NCI-H1436 treated with DMSO at 0.1 percent for 48 hours (cell line): ENCODE measurements at regions not wholly inside any gene's neighbourhood (a gene's known extent, or its start where the extent isn't known, plus 50 kb on each side); places are given as distances from the start of the nearest gene placed in this dataset.
"Not testable (repeated sequence)": the region's sequence is repeated elsewhere in the genome, so short reads cannot be mapped to it uniquely, and the experiment has no call there.

Source experiments
- DNase-seq: peaks from one replicate; lab custom pipeline; 2025; lab: John Stamatoyannopoulos, UW

DNA sequence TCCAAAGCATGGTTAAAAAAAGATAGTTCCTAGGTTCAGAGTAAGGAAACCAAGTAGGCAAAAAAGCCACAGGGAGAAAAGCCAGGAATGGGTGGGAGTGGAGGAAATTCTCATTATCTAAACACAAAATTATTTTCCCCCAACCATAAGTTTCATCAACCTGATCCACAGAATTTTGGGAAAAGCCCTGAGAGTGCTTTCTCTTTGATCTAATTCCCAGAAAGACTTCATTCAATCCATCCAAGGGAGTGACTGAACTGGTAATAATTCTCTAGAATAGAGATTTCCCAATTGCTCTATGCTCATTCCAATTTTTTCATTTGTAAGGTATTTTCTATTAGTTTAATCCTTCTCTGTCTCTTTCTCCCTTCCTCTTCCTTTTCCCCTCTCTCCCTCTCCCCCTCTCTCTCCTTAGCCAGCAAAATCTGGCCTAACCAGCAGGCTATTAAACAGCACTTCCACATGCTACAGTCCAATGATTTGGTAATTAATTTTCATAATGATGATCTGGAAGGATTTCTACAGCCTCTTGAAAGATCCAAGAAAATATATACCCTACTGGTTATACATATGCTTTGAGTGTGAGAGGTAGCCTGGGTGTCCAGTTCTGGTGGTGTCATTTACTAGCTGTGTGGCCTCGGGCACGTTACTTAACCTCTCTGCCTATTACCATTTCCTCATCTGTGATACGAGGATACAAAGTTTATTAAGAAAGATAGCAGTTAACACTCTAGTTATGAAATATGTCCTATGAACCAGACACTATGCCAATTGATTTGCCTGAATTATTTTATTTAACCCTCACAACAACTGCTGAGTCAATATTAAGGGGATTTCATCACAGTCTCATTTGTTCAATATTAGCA, 251.5 kb upstream of the RASGEF1B start:
- DNase-seq: no peak

DNA sequence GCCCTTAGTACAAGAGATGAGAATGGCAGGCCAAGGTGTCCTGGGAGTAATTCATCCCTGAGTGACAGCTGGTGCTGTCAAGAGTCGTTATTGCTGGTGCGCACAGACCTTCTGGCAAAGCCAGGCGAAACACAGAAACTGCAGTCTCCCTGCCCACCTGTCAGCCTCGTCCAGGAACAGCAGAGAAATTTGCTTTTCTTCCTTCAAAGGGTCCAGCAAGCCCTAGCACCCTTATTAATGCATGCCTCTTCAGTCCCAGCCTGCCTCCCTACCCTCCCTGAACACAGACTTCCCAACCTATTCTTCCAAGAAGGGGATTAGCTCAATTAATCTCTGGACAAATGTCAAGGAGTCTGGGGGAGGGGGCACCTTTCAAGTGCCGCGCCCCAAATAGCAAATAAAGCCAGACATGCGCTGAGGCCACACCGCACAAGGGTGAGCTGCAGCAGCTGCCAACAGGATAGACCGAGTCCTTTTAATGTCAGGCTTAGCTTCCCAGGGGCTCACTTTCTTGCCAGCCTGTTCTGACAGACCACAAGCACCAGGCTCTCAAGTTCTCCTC, 250.7 kb upstream of the RASGEF1B start:
- DNase-seq: no peak

DNA sequence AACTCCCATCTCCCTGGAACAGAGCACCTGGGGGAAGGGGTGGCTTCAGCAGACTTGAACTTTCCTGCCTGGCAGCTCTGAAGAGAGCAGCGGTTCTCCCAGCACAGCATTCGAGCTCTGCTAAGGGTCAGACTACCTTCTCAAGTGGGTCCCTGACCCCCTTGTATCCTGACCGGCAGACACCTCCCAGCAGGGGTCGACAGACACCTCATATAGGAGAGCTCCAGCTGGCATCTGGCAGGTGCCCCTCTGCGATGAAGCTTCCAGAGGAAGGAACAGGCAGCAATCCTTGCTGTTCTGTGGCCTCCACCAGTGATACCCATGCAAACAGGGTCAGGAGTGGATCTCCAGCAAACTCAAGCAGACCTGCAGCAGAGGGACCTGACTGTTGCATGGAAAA, 244.1 kb upstream of the RASGEF1B start:
- DNase-seq: no peak

DNA sequence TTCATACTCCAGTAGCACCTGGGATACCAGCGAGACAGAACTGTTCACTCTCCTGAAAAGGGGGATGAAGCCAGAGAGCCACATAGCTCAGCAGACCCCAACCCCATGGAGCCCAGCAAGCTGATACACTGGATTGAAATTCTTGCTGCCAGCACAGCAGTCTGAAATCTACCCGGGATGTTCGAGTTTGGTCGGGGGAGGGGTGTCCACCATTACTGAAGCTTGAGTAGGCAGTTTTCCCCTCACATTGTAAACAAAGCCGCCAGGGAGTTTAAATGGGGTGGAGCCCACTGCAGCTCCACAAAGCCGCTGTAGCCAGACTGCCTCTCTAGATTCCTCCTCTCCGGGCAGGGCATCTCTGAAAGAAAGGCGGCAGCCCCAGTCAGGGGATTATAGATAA, 243.7 kb upstream of the RASGEF1B start:
- DNase-seq: peak; percentile 20

DNA sequence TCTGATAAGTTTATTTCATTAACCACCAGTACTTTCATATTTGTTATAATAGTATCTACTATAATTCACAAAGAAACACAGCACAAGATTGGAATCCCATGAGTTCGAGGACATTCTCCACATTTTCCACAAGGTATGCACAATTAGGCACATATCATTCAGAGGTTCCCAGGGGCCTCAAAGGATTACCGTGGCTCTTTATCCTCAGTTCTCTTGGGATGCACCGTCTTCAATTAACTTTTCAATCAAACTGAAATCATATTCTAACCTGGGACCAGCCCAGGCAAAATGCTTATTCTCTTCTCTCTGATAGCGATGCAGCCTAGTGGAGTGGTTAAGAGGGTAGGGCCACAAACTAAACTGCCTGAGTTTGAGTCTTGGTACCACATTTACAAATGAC, 242.6 kb upstream of the RASGEF1B start:
- DNase-seq: no peak

DNA sequence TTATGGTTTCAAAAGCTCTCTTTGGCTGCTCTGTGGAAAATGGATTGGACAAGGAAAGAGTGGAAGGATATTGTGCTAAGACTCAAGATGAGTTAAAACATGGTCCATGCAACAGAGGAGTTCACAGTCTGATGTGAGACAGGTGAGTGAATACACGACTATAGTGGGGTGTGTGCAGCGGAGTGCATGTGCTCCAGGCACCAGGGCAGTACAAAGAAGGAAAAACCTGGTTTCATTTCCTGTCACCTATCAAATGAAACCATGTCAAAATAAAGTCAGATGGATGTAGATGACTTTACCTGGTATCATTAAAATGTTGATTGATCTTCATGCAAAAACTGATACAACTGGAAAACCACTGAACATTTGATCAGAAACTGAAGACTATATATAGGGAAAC, 241.0 kb upstream of the RASGEF1B start:
- DNase-seq: no peak

DNA sequence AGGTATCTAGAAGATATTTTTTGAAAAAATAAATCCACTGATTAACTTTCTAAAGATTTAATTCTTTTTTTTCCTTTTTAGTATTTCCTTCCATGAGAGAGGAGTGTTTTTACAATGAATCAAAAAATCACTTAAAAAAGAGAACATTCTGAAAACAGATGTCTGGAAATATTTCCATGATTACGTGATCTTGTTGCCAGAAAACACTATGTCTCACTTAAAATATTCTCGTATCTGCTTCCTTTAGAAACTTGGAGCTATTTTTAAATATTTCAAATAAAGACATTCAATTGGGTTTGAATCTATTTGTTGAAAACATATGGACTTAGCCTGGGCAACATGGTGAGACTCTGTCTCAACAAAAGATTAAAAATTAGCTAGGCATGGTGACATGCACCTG, 232.8 kb upstream of the RASGEF1B start:
- DNase-seq: no peak

DNA sequence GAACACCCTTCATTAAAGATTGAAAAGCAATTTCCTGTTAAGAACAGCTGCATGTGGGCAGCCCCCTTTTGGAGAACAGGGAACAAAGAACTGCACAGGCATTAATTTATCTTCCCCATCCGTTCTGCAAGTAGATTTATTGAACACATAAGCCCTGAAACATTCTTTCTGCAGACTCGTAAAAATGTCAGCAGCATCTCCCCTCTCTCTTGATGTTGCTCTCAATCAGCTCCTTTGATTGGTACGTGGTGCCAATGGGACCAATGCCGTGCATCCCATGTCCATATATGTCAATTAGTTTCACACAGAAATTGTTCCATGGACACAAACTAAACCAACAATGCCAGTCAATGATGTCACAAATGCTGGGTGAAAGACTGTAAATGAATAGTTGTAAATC, 228.5 kb upstream of the RASGEF1B start:
- no peak for DNase-seq

DNA sequence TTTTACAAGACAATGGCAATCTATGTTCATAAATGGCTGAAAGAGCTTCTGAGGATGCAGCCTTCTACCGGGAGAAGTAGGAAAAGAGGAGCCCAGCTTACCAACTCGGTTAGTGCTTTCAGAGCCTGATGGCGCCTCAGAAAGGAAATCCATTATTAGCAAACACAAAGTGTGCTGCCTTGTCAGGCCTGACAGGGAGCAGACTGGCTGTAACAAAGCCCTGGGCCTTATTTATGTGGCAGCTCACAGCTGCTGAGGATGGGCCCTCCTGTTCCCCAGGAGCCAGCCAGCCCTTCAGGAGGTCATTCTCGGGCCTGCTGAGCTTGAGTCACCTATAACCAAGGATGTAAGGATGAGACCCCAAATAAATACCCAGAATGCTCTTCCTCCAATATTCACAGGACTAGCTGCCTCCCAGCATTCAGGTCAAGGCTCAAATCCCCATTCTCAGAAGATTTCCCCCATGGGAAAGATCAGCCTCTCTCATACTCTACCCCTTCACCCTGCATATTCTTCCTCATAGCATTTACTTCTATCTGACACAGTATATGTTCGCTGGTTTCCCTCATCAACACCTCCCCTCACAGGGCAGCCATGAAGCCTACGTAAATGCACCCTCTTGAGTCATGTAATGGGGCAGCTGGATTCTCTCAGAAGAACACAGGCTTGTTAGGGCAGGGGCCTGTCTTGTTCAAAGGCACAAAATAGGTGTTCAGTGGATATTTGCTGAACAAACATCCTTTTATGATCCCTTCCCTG, 227.0 kb upstream of the RASGEF1B start:
- DNase-seq: peak; percentile 57

DNA sequence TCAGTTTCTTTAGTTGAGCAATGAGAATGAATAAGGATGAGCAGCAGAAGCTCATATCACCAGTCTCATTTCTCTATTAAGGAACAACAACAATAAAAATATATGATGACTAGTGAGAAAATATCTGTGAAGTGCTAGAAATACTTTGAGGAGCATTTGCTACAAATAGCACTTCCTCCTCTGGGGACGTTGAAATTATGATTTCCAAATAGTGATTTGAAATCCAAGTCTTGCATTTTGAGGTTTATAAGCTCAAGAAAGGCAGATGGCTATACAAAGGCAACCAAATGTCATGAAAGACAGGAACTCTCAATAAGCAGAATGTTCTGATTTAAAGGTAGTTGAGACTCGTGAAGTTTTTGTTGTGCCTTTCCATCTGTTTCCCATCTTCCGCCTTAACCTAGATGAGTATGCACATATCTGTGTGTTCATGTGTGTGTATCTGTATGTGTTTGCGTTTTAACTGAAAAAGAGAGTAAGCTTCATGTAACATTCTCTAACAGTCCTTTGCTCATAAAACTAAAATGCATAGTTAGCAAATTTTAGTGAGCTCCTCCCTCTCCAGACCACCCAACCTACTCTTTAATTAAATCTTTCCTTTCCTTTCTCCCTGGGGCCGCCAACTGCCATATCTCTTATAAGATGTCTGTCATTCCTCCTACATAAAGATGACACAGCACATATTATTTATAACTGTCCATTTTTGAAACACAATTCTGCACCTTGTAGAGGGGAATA, 222.6 kb upstream of the RASGEF1B start:
- DNase-seq: no peak

DNA sequence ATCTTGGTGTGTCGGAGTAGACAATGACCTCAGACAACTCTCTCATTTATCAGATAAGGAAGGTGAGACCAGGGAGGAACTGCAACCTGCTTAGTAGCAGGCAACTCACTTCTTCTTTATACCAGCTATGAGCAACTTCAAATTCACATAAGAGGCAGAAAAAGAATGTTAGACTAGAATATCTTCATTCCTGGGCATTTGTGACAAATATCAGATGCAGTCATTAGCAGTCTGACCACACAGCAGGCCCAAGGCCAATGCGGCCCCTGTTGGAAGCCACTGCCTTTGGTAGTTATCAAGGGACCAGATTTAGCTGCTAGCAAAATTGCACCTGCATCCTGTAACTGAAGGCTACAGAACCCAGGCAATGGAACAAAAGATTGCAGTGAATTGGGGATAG, 219.2 kb upstream of the RASGEF1B start:
- no peak for DNase-seq

DNA sequence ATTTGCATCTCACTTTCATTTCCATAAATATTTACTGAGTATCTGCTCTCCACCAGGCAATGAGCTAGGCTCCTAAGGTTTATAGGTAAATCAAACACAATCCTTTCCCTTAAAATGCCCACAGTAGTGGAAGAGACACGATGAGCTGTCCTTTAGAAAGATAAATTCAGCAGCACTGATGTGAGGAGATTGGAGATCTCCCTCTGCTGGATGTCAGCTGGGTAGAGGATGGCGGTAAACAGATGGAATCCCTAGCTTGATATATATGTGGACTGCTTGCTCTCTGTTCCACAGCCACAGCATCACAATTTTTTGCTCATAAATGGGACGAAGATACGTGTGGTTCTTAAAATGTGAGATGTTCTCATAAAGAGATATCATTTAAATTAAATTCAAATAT, 216.4 kb upstream of the RASGEF1B start:
- DNase-seq: no peak

DNA sequence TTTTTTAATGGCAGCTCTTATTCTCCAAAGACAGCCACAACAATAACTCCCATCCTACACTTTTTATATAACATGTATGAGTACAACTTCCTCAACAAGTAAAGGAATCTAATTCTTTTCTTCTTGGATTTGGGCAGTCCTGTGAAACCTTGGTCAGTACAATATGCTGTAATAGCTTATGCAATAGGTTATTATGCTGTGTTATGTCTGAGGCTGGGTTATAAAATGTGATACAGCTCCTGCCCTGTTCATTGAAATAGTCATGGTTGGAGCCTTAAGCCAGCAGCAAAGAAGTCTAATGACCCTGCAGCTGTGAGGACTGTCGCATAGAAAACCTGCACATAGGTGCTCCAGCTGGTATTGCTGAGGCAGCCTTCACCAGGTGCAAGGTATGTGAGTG, 215.8 kb upstream of the RASGEF1B start:
- DNase-seq: no peak

DNA sequence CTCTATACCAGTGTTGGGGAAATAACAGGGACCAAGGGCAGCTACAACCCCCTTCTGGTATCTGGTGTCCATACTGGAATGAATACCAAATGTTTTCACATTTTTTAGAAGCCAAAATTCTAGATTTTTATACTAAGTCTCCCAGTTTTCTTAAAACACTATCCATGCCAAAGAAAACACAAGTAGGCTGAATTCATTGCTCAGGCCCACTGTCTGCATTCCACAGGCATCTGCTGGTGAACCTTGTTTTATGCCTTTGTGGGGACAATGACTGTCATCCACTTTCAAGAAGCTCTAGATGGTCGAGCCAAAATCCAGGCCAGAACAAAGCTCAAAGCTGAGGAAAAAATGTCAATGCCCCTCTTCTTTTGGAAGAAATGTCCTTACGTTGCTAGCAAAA, 213.4 kb upstream of the RASGEF1B start:
- no peak for DNase-seq

DNA sequence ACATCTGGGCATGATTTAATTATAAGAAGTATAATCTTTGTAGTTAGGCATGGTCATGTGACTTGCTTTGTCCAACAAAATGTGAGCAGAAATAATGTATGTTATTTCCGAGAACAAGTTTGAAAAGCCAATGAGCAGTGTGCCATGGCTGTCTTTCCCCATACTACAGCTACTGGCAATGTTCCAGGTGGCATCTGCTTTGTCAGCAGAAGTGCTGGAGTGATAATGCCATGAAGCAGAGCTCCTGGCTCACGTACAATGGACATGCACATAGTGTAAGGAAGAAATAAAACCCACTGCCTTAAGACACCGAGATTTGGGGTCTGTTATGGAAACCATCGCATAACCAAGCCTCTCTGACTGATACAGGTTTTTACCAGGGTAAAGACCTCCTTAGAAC, 212.6 kb upstream of the RASGEF1B start:
- no peak for DNase-seq

DNA sequence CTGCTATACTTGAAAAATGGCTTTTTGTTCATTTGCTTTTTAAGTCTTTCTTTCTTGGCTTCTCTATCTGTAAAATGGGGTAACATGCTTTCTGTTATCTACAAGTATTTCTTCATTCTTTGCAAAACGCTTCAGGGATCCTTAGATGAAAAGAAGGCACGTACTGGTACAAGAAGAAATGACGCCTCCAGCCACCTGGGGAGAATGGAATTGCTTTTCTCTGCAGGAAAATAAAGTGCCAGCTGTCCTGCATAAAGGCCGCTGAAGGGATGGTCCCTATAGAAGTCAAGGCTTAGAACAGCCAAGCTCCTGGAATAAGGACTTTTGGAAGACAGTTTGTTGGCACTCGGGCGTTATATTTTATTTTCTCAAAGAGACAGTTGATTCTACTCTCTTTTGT, 210.8 kb upstream of the RASGEF1B start:
- DNase-seq: no peak

DNA sequence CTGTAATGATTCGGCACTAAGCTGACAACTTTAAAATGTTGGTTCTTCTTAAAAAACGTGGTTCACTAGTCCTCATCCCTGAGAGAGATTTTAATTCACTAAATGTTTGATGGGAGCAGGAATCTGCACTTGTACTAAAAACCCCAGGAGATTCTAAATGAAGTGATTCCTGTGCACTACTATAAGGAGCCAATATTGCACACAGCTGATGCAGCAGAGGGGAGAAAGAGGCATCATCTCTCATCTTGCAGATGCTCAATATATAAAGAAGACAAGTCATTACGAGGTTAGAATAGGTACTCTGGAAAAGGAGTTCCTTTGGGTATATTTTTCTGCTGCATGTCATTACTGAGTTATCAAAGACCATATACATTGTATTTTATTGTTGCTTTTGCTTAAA, 207.6 kb upstream of the RASGEF1B start:
- no peak for DNase-seq

DNA sequence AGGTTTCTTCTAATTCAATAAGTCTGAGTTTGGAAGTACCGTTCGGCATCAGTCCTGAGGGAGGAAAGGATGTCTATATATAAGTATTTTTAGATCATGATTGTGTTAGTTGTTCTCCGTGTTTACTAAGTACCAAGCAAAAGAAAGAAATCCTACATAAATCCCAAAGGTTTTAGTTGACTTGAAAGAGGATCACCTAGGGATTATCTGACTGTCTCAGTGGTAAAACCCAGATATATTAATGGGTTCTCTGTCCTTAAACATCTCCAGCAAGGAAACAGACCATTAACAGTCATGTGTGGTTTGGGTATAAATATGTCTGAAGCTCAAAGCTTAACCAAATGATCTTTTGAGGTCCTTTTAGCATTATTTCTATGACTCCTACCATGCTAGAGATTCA, 207.1 kb upstream of the RASGEF1B start:
- no peak for DNase-seq

DNA sequence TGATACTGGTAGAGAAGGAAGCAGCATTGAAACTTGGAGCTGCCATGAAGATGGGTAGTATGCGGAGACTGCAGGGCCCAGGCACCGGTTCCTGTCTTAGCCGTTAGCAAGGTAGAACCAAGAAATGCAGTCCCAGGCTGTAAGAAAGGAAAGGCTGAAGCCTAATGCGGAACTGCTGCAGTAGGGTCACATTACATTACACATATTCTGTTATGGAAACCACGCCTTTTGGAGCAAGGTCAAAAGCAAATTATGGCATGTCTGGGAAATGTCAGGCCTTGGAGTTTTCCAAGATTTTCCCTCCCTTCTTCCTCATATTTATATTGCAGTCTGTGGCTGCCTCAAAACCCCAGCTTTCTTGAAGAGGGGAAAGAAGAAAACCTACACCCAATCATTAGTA, 204.8 kb upstream of the RASGEF1B start:
- no peak for DNase-seq

DNA sequence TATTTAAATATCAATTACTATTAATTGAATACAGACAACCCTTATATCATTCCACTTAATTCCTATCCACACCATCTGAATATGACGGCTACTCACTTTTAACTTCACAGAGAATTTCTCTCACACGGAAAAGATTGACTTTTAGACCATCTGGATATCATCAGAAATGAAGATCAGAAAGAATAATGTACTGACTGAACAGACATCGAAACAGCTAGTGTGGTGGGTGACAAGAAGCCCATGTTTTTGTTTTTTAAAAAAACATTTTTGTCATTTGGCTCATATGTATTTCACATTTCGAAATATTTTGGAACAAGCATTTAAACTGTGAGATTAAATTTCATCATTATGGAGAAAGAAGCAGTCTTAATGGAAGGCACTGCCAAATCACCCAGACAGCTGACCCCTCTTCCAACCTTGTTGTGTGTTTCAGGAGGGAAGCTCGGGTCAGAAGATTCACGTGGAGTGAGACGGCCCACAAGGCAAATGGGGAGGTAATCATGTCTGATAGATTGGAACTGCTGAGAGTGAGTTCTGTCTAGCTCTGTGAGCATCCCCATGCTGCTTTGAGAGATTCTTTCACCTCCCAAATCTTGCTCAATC, 204.2 kb upstream of the RASGEF1B start:
- DNase-seq: no peak

DNA sequence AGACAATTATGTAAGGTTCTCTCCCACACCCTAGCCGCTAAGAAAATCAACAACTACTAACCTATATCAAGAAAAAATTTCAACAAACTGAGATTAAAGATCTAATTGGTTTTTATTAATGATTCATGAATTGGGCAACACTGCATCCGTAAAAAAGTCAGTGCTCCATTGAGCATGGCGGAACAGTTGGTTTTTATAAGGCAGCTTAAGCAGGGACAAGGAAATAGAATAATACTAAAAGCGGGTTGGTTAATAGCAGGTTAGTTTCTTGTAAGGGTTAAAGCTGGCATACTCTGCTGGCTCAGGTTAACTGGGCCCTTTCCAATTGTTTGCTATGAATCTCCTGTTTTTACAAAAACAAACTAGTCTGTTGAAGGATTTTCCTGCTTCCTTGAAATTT, 202.3 kb upstream of the RASGEF1B start:
- DNase-seq: no peak

DNA sequence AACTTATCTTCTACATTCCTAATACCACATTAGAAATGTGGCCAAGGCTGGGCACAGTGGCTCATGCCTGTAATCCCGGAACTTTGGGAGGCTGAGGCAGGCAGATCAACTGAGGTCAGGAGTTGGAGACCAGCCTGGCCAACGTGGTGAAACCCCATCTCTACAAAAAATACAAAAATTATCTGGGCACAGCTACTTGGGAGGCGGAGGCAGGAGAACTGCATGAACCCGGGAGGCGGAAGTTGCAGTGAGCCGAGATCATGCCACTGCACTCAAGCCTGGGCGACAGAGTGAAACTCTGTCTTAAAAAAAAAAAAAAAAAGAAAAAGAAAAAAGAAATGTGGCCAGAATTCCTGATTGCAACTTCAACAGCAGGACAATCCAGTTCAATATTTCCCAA, 196.6 kb upstream of the RASGEF1B start:
- not testable (repeated sequence) for DNase-seq
